Neural cell (in vitro differentiated cells): ENCODE measurements at regions not wholly inside any gene's neighbourhood (a gene's known extent, or its start where the extent isn't known, plus 50 kb on each side); places are given as distances from the start of the nearest gene placed in this dataset.

ENCODE experiments used
- EP300 ChIP-seq: fragments of 450-650 bp; conservative IDR thresholded peaks from 2 replicates; pipeline ENCODE4 v1.6.1; 2014; ENCODE audit warnings: antibody characterized with exemption, mild to moderate bottlenecking, moderate library complexity; ENCODE audit not compliant: poor library complexity, severe bottlenecking
- EZH2 ChIP-seq: fragments of 200-600, 300-800 bp; shearing (Covaris generic), sonication (generic); IDR thresholded peaks from 2 replicates; pipeline ENCODE4 v1.6.1; 2014; ENCODE audit warnings: antibody characterized with exemption, low read length, borderline replicate concordance, mild to moderate bottlenecking; ENCODE audit not compliant: insufficient read depth, poor library complexity, severe bottlenecking
- MXI1 ChIP-seq: fragments of 450-650 bp; conservative IDR thresholded peaks from 2 replicates; pipeline ENCODE4 v1.6.1; 2014; ENCODE audit warnings: antibody characterized with exemption, mild to moderate bottlenecking; ENCODE audit not compliant: poor library complexity, severe bottlenecking
- POLR2AphosphoS5 ChIP-seq: IDR thresholded peaks from 2 replicates; pipeline ENCODE4 v1.6.1; 2012
- RAD21 ChIP-seq: fragments of 450-650 bp; conservative IDR thresholded peaks from 2 replicates; pipeline ENCODE4 v1.6.1; 2014; ENCODE audit warnings: antibody characterized with exemption, mild to moderate bottlenecking, moderate library complexity
- TAF1 ChIP-seq: IDR thresholded peaks from 2 replicates; pipeline ENCODE4 v1.6.1; 2012; ENCODE audit warnings: low read depth
- TF ChIP-seq, protein P1 (sequence below): fragments of 450-650 bp; IDR thresholded peaks from 2 replicates; pipeline ENCODE4 v1.5.1; 2014; ENCODE audit warnings: antibody characterized with exemption, mild to moderate bottlenecking, moderate library complexity; ENCODE audit not compliant: poor library complexity, severe bottlenecking
- TF ChIP-seq, protein P2 (sequence below): IDR thresholded peaks from 2 replicates; pipeline ENCODE4 v1.6.1; 2012; ENCODE audit warnings: borderline replicate concordance

- TF ChIP-seq, protein P1, sequence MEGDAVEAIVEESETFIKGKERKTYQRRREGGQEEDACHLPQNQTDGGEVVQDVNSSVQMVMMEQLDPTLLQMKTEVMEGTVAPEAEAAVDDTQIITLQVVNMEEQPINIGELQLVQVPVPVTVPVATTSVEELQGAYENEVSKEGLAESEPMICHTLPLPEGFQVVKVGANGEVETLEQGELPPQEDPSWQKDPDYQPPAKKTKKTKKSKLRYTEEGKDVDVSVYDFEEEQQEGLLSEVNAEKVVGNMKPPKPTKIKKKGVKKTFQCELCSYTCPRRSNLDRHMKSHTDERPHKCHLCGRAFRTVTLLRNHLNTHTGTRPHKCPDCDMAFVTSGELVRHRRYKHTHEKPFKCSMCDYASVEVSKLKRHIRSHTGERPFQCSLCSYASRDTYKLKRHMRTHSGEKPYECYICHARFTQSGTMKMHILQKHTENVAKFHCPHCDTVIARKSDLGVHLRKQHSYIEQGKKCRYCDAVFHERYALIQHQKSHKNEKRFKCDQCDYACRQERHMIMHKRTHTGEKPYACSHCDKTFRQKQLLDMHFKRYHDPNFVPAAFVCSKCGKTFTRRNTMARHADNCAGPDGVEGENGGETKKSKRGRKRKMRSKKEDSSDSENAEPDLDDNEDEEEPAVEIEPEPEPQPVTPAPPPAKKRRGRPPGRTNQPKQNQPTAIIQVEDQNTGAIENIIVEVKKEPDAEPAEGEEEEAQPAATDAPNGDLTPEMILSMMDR, result peak; percentile 94
- TF ChIP-seq POLR2AphosphoS5, result no peak
- no peak for TF ChIP-seq EZH2
- no peak for TF ChIP-seq EP300
- no peak for TF ChIP-seq TAF1
- TF ChIP-seq MXI1, result no peak
- TF ChIP-seq RAD21, result peak; percentile 89
- TF ChIP-seq, protein P2, sequence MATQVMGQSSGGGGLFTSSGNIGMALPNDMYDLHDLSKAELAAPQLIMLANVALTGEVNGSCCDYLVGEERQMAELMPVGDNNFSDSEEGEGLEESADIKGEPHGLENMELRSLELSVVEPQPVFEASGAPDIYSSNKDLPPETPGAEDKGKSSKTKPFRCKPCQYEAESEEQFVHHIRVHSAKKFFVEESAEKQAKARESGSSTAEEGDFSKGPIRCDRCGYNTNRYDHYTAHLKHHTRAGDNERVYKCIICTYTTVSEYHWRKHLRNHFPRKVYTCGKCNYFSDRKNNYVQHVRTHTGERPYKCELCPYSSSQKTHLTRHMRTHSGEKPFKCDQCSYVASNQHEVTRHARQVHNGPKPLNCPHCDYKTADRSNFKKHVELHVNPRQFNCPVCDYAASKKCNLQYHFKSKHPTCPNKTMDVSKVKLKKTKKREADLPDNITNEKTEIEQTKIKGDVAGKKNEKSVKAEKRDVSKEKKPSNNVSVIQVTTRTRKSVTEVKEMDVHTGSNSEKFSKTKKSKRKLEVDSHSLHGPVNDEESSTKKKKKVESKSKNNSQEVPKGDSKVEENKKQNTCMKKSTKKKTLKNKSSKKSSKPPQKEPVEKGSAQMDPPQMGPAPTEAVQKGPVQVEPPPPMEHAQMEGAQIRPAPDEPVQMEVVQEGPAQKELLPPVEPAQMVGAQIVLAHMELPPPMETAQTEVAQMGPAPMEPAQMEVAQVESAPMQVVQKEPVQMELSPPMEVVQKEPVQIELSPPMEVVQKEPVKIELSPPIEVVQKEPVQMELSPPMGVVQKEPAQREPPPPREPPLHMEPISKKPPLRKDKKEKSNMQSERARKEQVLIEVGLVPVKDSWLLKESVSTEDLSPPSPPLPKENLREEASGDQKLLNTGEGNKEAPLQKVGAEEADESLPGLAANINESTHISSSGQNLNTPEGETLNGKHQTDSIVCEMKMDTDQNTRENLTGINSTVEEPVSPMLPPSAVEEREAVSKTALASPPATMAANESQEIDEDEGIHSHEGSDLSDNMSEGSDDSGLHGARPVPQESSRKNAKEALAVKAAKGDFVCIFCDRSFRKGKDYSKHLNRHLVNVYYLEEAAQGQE, result no peak
These were observed 145.3 kb upstream of the PRSS1 start for GRCh38 chr7:142603870-142604448.
